GM03348 (cell line): ENCODE measurements at regions not wholly inside any gene's neighbourhood (a gene's known extent, or its start where the extent isn't known, plus 50 kb on each side); places are given as distances from the start of the nearest gene placed in this dataset.

Experiments used
- DNase-seq: peaks from one replicate; pipeline ENCODE4 v3.0.0; 2012; ENCODE audit warnings: low spot score

GRCh38 chr6:18335948-18336347, 51.2 kb upstream of the RNF144B start:
- no peak for DNase-seq

DNA sequence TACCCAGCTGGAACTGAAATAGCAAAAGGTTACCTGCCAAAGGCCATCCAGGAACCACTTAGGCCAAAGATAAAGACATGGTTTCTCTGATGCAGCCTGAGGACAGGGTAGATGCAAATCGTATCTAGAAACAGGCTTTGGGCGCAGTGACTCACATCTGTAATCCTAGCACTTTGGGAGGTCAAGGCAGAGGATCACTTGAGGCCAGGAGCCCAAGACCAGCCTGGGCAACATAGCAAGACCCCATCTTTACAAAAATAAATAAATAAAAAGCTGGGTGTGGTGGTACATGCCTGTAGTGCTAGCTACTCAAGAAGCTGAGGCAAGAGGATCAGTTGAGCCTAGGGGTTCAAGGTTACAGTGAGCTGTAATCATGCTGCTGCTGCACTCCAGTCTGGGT, 52.9 kb upstream of the RNF144B start:
- no peak for DNase-seq

GRCh38 chr6:18330548-18331081, 56.5 kb upstream of the RNF144B start:
- DNase-seq, result no peak

DNA sequence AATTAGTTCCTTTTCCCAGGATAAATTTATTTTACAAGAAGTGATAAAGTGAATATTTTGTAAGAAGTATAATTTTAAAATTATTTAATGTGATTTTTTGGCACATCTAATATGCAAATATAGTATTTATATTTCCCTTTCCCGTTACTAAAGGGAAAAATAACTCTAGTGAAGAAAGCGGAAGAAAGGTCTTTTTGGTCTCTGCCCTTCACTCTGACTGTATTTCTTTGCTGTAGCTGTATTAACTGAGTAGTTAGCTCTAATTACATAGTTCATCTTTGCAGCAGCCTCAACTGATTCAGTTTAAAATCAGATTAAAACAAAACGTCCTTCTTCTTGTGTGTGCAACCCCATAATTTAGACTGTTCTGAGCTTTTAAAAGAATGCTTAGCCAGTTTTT, 57.4 kb upstream of the RNF144B start:
- no peak for DNase-seq

DNA sequence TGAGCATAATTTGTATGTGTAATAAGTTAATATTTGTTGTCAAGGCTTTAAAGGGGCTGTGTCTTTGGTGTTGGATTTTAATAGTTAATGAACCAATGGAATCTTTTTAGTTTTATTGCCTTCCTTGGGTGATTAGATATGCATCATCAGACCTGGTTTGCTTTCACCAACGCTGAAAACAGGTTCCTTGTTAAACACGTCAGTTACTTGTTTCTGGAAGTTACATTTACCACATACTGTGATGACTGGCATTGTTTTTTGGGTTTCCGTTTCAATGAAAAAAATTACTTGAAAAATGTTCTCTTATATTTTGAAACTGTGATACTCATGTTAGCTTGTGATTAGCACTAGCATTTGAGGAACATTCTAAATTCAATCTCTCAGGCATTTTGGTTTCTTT, 58.6 kb upstream of the RNF144B start:
- DNase-seq, result no peak

DNA sequence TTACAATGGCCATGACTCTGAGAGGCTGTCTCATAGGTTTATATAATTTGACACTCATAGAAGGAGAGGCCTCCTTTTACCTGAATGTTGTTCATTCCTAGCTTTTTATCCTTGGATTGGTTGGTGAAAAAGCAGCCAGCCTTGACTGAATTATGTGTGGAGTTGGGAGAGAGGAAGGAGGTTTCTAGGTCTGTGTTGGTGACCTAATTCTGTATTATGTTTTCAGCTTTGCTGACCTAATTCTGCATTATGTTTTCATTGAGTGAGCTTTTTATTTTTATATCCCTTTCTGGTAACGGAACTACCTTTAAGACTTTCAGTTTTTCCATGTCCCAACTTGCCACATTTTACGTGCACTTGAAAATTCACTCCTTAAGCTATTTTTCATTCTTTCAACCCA, 59.1 kb upstream of the RNF144B start:
- DNase-seq, result no peak

DNA sequence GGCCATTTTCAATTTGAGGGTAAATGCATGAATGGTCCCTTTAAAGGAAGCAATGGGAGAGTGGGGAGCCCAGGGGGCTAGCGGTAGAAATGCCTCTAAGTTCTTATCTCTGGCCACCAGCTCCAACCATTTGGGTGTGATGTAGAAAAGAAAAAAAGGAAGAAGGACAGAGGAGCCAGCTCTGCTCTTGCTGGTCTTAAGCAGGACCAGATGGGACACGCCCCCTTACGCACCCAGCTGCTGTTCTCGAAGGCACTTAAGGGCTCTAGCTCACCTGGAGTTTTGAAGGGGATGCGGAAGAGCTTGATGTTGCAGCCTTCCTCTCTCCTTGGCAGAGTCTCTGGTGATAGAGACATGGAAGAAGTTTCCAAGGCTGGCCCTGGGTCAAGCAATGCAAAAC, 59.5 kb upstream of the RNF144B start:
- no peak for DNase-seq

GRCh38 chr6:18326980-18327379, 60.2 kb upstream of the RNF144B start:
- DNase-seq, result no peak

DNA sequence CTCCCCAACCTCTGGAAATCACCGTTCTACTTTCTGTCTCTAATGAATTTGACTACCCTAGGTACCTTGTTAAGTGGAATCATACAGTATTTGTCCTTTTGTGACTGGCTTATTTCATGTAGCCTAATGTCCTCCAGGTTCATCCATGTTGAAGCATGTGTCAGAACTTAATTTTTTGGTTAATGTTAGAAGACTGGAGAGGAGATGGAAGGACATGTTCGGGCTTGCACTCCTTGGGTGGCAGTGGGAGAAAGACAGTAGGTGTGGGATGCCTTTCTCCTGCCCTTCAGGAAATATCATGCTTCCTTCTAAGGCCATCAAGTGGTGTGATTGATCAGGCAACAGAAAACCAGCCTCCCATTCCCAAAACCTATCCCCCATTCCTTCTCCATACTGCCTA, 61.1 kb upstream of the RNF144B start:
- DNase-seq, result no peak

GRCh38 chr6:18324706-18325042, 60.3 kb upstream of the DEK start:
- DNase-seq, result no peak

GRCh38 chr6:18323935-18324705, 59.8 kb upstream of the DEK start:
- peak; percentile 72 for DNase-seq

GRCh38 chr6:18317850-18318249, 53.5 kb upstream of the DEK start:
- DNase-seq, result no peak

DNA sequence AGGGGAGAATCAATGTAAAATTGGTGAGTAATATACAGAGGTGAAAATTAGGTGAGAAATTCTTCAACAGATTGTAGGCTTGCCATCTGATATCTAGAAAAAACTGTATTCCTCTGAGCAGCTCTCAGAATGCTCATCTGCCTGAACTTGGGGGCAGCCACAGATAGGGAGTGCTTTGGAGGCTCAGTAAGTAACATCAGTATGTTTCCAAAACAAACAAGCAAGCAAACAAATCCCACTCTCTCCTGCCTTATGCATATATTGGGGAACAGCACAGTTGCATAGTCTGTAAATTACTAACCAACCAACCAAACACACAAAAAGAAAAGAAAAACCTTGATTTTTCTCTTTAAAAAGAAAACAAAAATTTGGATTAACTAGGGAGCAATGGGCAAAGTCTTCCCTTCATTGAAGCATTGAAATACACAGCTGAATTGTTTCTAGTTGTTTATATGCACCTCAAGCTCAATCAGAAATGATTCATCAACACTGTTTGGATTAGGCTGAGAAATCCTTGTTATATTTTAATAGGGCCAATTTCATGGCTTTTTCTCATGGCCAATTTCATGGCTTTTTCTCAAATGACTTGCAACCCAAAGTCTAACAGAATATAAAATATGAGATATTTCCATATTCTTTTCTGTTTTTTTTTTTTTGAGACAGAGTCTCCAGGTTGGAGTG, 50.1 kb upstream of the DEK start:
- no peak for DNase-seq
